CD4-positive, alpha-beta T cell treated with Interleukin-2 at 100 ng/mL for 4 hours (primary cell): ENCODE measurements at regions not wholly inside any gene's neighbourhood (a gene's known extent, or its start where the extent isn't known, plus 50 kb on each side); places are given as distances from the start of the nearest gene placed in this dataset.

Experiments used
- DNase-seq: peaks from one replicate; pipeline ENCODE4 v3.0.0-alpha.2; 2020; ENCODE audit warnings: low spot score

DNA sequence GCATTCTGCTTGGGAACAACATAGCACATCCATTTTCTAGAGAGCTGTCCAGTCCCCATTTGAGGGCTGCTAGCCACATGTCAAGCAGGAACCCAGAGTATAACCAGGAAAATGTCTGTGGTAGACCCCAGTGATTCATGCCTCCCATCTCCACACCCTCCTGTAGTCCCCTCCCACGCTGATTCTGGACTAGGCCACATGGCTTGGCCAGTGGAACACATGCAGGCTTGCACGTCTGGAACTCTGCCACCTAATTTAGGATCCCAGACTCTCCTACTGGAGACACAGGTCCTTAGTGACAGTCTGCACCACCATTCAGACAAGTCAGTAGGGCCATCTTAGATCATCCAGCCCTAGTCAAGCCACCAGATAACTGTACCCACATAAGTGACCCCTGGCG, 149.8 kb downstream of the ZIC5 start:
- DNase-seq = no peak

DNA sequence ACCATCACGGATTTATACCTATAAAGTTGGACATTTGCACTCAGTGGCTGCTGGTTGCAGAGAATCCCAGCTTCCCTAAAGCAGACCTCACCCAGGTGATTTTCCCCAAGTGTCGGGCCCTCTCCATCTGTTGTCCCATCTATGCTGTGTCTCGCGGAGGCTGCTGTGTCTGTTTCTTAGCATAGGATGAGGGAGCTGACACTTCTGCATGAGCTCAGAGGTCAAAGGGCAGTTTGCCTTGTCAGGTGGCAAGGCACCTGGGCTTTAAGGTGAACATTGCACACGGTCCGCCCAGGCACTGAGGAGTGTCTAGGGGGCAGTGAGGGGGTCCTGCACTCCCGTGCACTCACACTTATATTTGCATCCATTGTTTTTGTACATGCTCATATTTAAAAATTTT, 151.6 kb downstream of the ZIC5 start:
- no peak for DNase-seq

DNA sequence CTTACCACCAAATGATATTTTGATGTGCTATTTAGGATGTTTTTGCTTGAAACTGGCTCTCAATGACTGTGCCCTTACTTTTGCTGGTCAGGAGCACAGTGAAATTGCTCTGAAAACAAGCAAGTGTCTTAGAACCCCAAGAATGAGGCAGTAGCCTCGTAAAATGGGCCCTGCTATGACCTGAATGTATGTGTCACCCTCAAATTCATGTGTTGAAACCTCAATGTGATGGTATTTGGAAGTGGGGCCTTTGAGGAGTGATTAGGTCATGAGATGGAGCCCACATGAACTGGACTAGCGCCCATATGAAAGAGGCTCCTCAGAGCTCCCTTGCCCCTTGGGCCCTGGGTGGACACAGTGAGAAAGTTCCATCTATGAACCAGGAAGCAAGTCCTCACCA, 155.2 kb downstream of the ZIC5 start:
- DNase-seq = no peak

DNA sequence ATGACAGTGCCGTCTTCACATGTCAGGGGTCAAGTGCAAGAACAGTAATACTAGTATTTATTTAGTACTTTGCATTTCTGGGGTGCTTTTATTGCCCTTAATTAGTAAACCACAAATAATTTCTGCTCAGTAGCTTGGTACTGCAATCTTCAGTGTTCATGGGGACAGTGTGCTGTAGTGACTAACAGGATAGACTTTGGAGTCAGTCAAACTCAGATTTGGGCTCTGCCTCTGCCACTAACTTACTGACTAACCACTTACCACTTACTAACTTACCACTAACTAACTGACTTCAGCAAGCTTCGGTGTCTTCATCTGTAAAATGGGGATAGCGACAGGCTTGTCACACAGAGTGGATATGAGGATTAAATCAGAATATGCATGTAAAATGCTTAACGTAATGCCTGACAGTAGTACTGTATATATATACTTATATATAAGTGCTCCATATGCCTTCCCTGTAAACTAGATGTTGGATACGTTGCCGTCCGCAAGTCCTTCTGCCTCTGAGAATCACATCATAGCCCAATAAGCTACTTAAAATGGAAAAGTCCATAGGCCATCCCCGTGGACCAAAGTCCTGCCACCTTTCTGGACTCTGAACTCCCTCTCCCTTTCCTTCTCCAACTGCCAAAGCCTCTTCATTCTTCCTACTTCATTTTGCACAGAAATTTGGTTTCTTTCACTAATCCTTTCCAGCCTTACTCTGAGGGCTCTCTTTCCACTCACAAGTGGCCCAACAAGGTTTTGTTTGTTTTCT, 158.1 kb downstream of the ZIC5 start:
- no peak for DNase-seq

DNA sequence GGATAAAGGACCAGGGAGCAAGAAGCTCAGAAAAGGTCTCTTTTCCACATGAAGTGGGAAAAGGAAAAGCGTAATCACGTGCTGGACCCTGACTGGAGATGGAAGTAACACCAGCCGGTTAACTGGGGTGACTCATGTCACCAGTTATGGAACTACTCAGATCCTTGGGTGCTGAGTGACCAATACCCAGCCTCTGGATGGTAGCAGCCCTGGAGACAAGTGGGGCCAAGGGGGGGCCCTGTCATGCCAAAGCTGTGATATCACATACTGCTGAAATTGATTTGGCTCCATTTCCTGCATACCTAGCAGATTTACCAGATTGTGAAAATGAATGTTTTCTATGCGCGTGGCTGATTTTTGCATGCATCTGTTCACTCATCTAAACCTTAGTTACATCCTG, 158.9 kb downstream of the ZIC5 start:
- DNase-seq = no peak

DNA sequence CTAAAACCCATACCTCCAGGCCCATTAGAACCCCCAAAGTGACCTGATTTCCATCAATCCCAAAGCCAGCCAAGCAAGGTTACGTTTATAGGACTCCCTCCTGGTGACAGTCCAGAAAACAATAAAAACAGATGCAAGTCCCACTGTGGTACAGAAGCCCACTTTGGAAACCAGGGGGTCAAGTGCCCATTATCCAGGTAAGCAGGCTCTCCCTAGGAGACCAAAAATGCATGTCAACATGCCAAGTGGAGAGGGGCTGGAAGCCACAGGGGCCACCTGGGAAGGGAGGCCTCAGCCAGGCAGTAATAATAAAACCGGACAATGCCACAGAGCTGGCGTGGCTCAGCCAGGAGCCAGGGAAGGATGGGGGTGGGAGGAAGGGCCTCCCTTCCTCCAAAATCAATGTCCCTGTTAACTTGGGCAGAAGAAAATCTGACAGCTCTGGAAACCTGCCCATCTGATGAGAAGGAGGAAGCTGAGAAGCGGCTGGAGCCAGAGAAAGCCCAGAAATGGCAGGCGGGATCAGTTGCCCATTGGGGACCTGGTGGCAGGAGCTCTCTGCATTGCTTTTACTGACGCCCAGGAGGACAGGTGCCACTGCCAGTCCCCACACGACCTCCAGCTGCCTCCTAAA, 160.4 kb downstream of the ZIC5 start:
- DNase-seq = no peak

DNA sequence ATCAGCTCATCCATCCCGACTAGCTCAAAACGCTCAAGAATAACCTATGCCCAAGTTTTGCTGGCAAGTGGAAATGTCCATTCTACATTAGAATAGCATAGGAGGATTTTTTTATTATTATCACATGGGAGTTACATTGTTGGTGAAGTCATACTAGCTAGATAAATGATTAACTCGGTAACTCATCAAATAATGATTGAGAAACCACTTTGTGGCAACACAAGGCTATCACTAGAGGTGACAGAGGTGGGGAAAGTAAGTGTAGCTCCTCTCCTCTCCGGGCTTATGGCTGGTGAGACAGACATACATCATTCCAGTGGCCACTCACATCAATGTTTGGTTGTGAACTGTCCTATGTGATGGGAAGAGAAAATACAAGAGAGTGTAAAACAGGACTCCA, 161.6 kb downstream of the ZIC5 start:
- DNase-seq = no peak

DNA sequence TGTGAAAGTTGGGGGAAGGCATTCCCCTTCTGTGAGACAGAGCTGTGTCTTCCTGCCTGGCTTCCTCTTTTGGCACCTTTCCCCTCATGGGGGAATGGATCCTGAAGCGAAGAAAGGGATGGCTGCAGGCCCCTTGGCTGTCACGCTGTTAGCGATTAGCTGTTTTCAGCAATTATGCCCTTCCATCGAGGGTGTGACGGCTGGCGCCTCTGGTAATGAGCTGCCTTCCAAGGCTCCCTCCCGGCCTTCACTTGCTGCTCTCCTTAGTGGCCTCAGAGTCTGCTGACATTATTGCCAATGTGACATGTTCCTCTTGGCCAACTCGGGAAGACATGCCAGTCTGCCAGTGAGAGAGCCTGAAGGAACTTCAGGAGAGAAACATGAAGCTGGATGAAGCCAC, 162.1 kb downstream of the ZIC5 start:
- DNase-seq = no peak

DNA sequence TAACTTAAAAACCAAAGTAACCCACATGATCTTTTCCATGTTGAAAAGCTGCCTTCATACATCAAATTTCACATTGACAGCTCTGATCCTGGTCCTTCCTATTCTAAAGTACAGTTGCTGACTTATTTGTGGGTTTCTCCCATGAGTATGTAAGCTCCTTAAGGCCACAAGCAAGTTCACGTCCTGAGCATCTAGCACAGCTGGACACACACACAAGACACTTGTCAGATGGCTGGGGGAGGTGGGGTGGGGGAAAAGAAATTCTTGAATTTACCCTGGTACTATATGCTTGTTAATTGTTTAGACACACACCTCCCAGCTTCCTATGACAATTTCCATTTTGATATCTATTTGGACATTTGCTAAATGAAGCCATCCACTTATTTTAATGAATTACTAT, 162.8 kb downstream of the ZIC5 start:
- DNase-seq = no peak

DNA sequence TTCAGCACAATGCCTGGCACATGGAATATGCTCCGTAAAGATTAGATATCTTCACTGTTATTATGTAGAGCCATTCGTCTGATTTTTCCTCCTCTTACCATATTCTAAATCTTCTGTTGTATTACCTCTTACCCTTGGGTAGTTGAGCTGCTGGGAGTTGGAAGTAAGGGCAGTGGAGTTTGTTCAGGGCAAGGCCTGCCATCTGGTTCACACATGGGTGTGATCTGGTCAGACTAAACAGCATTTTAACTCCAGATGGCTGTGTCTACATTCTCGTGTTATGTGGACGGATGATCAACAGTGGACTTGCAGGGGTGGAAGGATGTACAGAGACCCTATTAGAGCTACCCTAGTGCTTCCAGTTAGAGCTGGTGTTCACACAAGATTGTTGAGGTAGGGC, 164.9 kb downstream of the ZIC5 start:
- DNase-seq = no peak

DNA sequence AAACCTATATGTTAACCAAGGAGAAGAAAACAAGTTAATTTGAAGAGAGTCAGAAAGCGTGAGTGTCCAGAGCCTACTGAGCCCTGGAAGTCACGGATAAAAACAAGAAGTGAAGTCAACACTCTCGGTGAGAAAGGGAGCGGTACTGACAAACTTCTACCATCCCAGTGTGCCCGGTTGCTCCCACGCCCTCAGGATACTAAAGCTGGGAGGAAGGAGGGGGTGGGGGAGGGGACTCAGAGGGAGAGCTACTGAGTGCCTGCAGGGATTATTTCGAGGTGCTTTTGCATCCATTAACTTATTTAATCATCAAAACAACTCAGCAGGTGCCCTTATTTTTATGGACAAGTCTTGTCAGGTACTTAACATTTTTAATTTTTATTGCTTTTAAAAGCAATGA, 166.2 kb downstream of the ZIC5 start:
- no peak for DNase-seq

DNA sequence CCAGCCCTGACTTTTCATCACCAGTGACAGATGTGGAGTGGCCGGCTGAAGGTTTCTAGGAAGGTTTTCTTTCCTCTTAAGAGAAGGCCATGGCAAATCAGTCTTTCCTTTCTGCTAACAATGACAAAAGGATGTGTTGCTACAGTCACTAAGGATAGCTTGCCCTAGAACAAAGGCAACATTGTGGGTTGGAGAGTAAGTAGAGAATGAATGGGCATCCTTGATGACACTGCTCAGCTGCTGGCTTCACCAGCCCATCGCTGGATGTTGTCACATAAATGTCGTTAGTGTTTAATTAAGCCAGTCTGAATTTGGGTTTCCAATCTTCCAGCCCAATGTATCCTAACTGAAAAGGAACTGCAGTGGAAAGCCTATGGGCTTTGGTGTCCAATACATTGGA, 168.4 kb downstream of the ZIC5 start:
- no peak for DNase-seq

DNA sequence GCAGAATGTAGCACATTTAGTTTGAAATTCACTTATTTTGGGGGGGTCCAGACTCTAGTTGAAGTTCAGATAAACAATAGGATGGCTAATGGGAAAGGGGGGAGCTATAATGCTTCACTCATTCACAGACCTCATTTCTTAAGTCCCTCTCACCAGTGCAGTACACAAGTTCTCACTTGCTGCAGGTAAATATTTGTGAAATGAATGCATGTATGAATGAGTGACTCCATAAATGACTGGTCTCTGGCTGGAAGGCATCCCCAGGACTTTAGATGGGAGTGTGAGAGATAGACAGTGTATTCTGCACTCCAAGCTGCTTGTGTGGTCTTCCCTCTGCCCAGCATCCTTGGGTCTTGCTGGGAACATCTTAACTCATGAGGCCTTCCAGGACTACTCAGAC, 169.2 kb downstream of the ZIC5 start:
- DNase-seq = no peak

DNA sequence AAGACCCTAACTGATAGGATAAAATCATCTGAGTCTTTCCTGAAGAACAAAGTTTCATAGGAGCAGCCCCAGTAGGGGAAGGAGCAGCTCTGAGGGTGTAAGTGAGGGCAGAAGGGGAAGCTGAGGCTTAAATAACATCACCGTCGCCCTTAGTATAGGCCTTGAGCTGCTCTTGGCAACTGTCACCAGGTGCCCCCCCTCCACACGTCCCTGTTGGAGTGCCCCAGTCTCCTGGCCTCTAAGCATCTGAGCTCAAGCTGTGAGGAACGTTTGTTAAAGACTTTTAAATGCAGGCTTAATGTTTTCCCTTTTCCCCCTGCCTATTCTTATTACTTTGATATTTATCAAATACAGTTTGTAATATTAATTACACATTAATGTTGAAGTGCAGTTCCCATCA, 170.6 kb downstream of the ZIC5 start:
- no peak for DNase-seq

DNA sequence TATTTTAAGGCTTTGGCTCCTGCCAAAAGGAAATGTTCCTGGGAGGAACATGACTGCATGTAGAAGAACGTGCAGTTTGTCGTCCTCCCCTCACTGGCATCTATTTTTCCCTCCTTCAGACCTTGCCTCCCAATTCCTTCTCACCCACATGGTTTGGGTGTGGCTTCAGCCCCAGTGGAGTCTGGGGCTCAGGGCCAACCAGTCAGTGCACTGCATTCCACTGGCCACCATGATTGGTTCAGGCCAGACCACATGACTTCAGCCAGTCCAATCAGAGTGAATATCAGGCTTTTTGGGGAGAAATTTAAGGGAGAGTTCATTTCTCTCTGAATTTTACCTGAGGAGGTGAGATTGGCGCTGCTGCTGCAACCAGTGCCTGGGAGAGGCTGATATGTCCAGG, 171.6 kb downstream of the ZIC5 start:
- no peak for DNase-seq

DNA sequence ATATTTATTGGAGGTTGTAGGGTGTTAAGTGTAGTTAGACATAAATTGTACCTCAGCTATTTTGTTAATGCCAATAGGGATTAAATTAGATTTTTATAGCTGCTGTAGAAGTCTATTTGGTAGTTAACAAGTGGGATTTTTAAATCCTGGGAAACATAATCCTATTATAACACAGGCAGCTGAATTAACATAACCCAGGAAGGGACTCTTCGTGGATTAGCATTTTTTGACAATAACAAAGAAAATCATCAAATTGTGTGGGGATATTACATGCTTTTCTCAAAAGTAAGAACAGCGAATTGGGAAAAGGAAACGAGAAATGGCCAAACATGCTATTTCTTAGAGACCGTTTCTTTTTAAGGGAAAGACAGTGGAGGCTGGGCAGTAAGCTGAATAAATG, 172.8 kb downstream of the ZIC5 start:
- DNase-seq = no peak

DNA sequence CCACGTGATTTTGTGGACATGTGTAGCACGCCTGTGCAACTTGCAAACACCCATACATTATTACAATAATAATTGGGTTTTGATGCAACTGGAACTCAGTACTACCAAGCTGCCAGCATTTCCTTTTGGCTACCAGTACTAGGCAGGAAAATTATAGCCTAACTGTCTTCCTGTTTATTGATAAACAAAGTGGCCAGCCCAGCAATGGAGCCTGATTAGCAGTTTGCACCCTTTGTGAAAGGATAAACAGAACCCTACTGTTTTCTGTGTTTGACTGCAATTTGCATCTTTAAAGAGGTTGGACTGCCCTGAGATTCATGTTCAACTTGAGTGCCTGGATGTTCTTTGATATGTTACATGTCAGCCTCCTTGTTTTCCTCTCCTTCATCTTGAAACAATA, 173.9 kb downstream of the ZIC5 start:
- DNase-seq = no peak

DNA sequence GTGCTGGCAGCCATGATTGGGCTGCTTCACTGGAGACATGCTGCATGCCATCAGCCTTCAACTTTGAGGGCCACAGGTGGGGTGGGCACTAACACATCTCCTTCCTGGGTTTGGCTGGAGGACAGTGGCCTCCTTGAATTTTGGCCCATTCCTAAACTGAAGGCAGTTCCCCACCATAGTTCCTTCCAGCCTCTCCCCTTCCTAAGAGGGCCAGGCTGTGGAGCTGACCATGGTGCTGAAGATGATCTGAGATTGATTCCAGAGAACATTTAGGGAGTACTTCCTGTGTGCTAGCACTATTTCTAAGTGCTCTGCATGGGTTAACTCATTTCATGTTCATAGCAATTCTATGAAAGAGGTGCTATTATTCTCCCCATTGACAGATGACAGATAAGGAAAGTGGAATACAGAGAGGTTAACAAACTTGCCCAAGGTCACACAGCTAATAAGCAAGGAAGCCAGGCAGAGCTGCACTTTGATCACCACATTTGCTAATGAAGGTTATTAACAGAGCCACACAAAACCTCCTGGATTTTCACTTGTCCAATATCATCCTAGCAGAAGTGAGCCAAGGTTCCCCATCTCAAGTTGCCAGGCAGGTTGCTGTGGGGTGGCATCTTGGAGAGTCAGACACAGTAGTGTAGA, 175.3 kb downstream of the ZIC5 start:
- peak; percentile 15 for DNase-seq

DNA sequence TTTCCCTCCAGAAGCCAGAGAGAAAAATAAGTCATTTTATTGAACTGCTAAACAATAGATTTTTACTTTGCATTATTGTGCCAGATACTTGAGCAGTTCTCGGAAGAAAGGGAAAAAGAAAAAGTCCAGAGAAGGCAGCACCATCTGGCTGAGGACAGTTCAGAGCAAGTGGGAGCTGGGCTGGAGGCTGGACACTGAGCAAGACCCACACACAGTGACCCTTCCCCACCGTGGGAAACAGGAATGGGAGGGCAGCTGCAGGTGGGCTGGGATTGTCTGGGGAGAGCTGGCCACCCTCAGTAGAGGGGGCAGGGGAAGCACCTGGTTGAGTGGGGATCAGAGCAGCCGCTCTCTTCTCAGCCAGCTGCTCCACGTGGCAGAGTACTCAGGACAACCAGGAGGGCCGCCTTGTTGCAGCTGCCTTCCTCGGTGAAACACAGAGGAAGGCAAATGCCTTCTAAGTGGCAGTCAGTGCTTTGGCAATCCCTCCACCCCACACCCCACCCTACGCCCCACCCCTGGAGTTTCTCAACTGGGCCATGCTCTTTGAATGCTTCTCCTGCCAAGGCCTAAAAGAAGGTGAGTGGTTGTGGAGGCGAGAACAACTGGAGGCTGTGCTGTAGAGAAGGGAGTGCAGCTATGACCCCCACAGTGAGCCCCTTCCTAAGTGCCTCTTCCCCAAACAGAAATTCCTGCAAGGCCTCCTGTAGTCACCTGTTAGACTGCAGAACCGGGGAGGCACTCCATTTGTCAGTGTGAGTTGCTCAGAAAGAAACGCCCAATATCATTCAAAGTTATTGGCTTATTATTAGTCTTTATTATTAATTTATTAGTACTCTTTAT, 179.3 kb downstream of the ZIC5 start:
- no peak for DNase-seq

DNA sequence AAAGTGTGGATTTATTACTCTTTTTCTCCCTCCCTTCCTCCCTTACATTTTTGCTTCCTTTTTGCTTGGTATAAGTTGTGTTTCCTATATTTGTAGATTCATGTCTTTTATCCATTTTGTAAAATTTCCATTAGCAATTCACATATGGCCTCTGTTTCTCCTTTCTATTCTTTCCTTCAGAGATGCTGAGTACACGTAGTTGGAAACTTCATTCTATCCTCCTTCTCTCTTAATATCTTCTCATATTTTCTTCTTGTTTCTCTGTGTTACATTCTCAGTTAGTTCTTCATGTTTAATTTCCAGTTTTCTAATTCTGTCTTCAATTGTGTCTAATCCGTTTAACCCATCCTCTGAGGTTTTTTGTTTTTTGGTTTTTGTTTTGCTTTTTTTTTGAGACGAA, 188.9 kb downstream of the ZIC5 start:
- DNase-seq = no peak

DNA sequence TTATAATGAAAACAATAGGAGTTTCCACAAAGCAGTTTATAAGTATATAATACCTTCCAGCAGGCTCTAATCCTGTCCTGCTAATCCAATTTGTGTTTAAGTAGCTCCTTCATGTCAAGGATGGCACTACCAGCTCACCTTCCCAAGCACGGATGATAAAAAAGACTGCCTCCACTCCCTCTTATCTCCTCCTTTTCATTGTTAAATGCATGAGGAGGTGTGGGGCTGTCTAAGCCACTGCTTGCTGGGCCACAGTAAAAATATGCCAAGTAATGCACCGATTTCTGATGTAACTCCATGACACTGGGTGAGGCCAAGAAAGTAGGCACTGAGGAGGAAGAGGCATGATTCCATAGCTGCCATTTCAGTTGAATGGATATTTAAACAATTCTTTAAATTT, 193.1 kb downstream of the ZIC5 start:
- no peak for DNase-seq

DNA sequence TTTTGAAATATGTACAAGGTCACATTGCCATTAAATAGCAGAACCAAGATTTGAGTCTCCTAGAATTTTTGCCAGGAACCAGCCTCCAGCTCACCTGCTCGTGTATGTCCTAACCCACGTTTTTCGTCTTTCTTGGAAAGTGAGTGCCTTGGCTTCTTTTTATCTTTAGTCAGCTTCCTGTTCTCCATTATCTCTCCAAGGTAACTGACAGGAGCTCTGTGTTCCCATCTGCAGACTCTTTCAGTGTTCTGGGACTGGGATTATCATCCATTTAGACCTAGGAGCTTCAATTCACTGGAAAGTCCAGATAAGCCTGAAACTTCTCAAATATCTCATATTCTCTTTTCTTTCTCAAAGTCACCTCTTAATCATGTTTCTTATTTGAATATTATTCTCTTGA, 193.7 kb downstream of the ZIC5 start:
- no peak for DNase-seq

DNA sequence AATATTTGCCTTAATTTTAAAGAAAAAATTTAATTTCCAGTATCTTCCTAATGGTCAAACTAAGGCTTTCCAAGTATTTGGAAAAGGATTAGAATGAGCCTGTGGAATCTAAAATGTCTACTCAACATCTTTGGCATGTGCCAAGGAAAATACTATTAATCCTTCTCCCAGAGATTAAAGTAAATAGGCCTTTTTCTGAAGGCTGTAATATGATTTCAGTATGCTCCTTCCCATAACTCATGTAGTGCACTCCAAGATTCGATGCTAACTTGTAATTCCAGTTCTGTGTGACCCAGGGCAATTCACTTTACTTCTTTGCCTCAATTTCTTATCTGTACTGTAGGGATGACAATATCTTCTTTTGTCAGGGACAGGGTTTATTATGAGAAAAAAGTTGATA, 196.9 kb downstream of the ZIC5 start:
- DNase-seq = no peak
